ENCODE measurements at regions not wholly inside any gene's neighbourhood (a gene's known extent, or its start where the extent isn't known, plus 50 kb on each side); places are given as distances from the start of the nearest gene placed in this dataset.

- Histone ChIP-seq H4K8ac (ENCODE audit: low read depth, low read length) (no peak overlapping the region), H2BK5ac (ENCODE audit: low read depth, low read length, poor library complexity) (no peak overlapping the region), H3K27me3 (ENCODE audit: insufficient read depth, low read length) (no peaks in the 10 kb centered on the region), H3K9ac (ENCODE audit: low read length) (no peak overlapping the region), H3K9me3 (ENCODE audit: insufficient read depth, low read depth, low read length) (peaks cover 6% of the 10 kb centered on the region), H3K14ac (ENCODE audit: low read length) (no peak overlapping the region), H3K4me2 (ENCODE audit: low read length) (no peak overlapping the region), H3K4me3 (ENCODE audit: low read depth, low read length) (no peak overlapping the region), H4K91ac (ENCODE audit: low read depth, low read length) (no peak overlapping the region), H2BK120ac (ENCODE audit: insufficient read depth, low read length, poor library complexity) (no peak overlapping the region), H4K12ac (ENCODE audit: low read depth, low read length) (no peak overlapping the region), H3K79me2 (ENCODE audit: control insufficient read depth, insufficient read depth, low read length, poor library complexity) (no peaks in the 10 kb centered on the region), H3K18ac (ENCODE audit: low read length) (no peak overlapping the region), H3K36me3 (ENCODE audit: control insufficient read depth in 1 of 2, insufficient read depth in 2 of 2, low read length in 2 of 2) (no peaks in the 10 kb centered on the region), H3K4me1 (ENCODE audit: control insufficient read depth in 1 of 2, insufficient read depth in 2 of 2, low read length in 2 of 2) (peaks cover 0 to 2% of the 10 kb centered on the region in 2 experiments), H3K23ac (ENCODE audit: low read length) (no peak overlapping the region), H3K79me1 (ENCODE audit: low read length) (no peaks in the 10 kb centered on the region), H2AFZ (ENCODE audit: insufficient read depth, low read length, poor library complexity) (no peak overlapping the region), H2AK5ac (ENCODE audit: low read length) (no peak overlapping the region), H3K27ac (ENCODE audit: low read depth, low read length) (no peak overlapping the region), H3K4ac (ENCODE audit: low read depth, low read length) (no peak overlapping the region), H2BK12ac (ENCODE audit: low read length) (no peak overlapping the region)
- no peak for DNase-seq
- no CpG with 5 or more reads among the region's 1 CpG for WGBS (ENCODE audit: extremely low coverage, insufficient coverage, insufficient read length)
These were observed 94.4 kb upstream of the IMPG1 start for GRCh38 chr6:76166874-76167273.

DNA sequence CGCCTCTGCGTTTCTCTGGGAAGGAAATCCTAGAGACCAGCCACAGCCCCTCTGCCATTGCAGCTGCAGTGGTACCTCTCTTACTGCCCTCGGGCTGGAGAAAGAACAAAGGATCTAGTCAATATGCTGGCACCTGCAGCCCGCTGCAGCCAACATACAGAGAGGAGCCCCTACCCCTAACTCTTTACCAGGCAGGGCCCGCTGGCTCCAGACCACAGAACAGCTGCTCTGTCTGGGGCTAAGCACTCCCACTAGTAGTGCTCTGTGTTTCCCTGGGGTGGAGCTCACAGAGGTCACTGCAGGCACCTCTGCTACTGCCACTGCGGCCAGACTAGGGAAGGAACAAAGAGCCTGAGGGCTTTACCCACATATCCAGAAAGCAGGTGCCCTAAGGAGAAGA, 93.8 kb upstream of the IMPG1 start:
- Histone ChIP-seq H3K4me2 (ENCODE audit: low read length) (no peak overlapping the region), H3K23ac (ENCODE audit: low read length) (no peak overlapping the region), H3K4ac (ENCODE audit: low read depth, low read length) (no peak overlapping the region), H3K14ac (ENCODE audit: low read length) (no peak overlapping the region), H3K9ac (ENCODE audit: low read length) (no peak overlapping the region), H4K12ac (ENCODE audit: low read depth, low read length) (no peak overlapping the region), H3K9me3 (ENCODE audit: insufficient read depth, low read depth, low read length) (peaks cover 6% of the 10 kb centered on the region), H2AK5ac (ENCODE audit: low read length) (no peak overlapping the region), H3K27ac (ENCODE audit: low read depth, low read length) (no peak overlapping the region), H2BK12ac (ENCODE audit: low read length) (no peak overlapping the region), H2BK5ac (ENCODE audit: low read depth, low read length, poor library complexity) (no peak overlapping the region), H3K36me3 (ENCODE audit: control insufficient read depth in 1 of 2, insufficient read depth in 2 of 2, low read length in 2 of 2) (no peaks in the 10 kb centered on the region), H2BK120ac (ENCODE audit: insufficient read depth, low read length, poor library complexity) (no peak overlapping the region), H3K27me3 (ENCODE audit: insufficient read depth, low read length) (no peaks in the 10 kb centered on the region), H3K18ac (ENCODE audit: low read length) (no peak overlapping the region), H4K91ac (ENCODE audit: low read depth, low read length) (no peak overlapping the region), H3K79me2 (ENCODE audit: control insufficient read depth, insufficient read depth, low read length, poor library complexity) (no peaks in the 10 kb centered on the region), H3K4me1 (ENCODE audit: control insufficient read depth in 1 of 2, insufficient read depth in 2 of 2, low read length in 2 of 2) (peaks cover 0 to 2% of the 10 kb centered on the region in 2 experiments), H3K79me1 (ENCODE audit: low read length) (no peaks in the 10 kb centered on the region), H2AFZ (ENCODE audit: insufficient read depth, low read length, poor library complexity) (no peak overlapping the region), H4K8ac (ENCODE audit: low read depth, low read length) (no peak overlapping the region), H3K4me3 (ENCODE audit: low read depth, low read length) (no peak overlapping the region)
- DNase-seq: peak; percentile 27 to 55
- WGBS (ENCODE audit: extremely low coverage, insufficient coverage, insufficient read length): no CpG with 5 or more reads among the region's 6 CpGs

DNA sequence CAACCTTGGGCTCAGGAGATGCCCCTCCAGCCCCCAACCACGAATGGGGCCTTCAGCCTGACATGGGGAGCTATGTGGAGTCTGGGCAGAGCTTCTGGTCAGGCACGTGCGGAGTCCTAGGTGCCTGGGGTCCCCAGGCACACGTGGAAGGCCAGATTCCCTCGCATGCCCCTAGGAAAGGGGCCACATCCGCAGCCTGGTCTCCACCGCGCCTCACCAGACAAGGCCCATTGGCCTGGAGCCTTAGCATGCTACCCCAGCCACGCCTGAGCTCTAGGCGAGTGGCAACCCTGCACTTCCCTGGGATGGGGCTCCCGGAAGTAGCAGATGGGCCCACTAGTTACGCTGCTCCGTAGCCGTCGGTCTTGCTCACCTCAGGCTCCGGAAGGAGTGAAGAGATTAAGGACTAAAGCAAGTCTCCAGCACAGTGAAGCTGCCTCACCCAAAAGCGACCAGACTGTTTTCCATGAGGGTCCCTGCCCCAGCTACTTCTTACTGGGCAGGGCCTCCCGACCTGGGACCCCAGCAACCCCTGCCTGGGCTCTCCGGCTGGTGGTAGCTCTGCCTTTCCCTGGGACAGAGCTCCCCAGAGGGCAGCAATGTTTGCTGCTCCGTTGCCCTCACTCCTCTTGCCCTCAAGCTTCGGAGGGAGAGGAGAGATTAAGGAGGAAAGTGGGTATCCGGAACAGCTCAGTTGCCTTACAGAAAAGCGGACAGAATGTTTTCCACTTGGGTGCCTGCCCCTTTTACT, 93.2 kb upstream of the IMPG1 start:
- H2AFZ ChIP-seq (ENCODE audit: insufficient read depth, low read length, poor library complexity): no peak overlapping the region
- peaks cover 6% of the 10 kb centered on the region for H3K9me3 ChIP-seq (ENCODE audit: insufficient read depth, low read depth, low read length)
- H4K91ac ChIP-seq (ENCODE audit: low read depth, low read length): no peak overlapping the region
- no CpG with 5 or more reads among the region's 23 CpGs for WGBS (ENCODE audit: extremely low coverage, insufficient coverage, insufficient read length)
- H3K4me3 ChIP-seq (ENCODE audit: low read depth, low read length): no peak overlapping the region
- H3K14ac ChIP-seq (ENCODE audit: low read length): no peak overlapping the region
- H2BK12ac ChIP-seq (ENCODE audit: low read length): no peak overlapping the region
- H2AK5ac ChIP-seq (ENCODE audit: low read length): no peak overlapping the region
- H3K27ac ChIP-seq (ENCODE audit: low read depth, low read length): no peak overlapping the region
- H3K9ac ChIP-seq (ENCODE audit: low read length): no peak overlapping the region
- H3K36me3 ChIP-seq (ENCODE audit: control insufficient read depth in 1 of 2, insufficient read depth in 2 of 2, low read length in 2 of 2): no peaks in the 10 kb centered on the region
- H3K4me2 ChIP-seq (ENCODE audit: low read length): no peak overlapping the region
- H3K79me1 ChIP-seq (ENCODE audit: low read length): no peaks in the 10 kb centered on the region
- no peak overlapping the region for H2BK120ac ChIP-seq (ENCODE audit: insufficient read depth, low read length, poor library complexity)
- peaks cover 0 to 2% of the 10 kb centered on the region in 2 experiments for H3K4me1 ChIP-seq (ENCODE audit: control insufficient read depth in 1 of 2, insufficient read depth in 2 of 2, low read length in 2 of 2)
- H4K12ac ChIP-seq (ENCODE audit: low read depth, low read length): no peak overlapping the region
- no peak overlapping the region for H3K18ac ChIP-seq (ENCODE audit: low read length)
- H3K79me2 ChIP-seq (ENCODE audit: control insufficient read depth, insufficient read depth, low read length, poor library complexity): no peaks in the 10 kb centered on the region
- H2BK5ac ChIP-seq (ENCODE audit: low read depth, low read length, poor library complexity): no peak overlapping the region
- DNase-seq: no peak
- H3K23ac ChIP-seq (ENCODE audit: low read length): no peak overlapping the region
- no peak overlapping the region for H3K4ac ChIP-seq (ENCODE audit: low read depth, low read length)
- no peak overlapping the region for H4K8ac ChIP-seq (ENCODE audit: low read depth, low read length)
- no peaks in the 10 kb centered on the region for H3K27me3 ChIP-seq (ENCODE audit: insufficient read depth, low read length)

DNA sequence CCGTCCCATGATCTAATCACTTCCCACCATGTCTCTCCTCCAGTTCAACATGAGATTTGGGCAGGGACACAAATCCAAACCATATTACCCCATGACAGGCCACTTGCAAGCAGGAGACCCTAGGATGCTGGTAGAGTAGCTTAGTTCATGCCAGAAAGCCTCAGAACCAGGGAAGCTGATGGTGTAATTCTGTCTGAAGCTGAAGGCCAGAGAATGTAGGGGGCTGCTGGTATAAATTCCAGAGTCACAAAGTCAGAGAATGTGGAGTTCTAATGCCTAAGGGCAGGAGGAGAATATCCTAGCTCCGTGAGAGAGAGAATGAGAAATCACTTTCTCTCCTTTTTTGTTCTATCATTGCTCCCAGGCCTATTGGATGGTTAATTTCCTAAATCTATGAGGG, 90.3 kb upstream of the IMPG1 start:
- Histone ChIP-seq H3K36me3 (ENCODE audit: control insufficient read depth in 1 of 2, insufficient read depth in 2 of 2, low read length in 2 of 2) (no peaks in the 10 kb centered on the region), H2BK5ac (ENCODE audit: low read depth, low read length, poor library complexity) (no peak overlapping the region), H3K79me2 (ENCODE audit: control insufficient read depth, insufficient read depth, low read length, poor library complexity) (no peaks in the 10 kb centered on the region), H2BK120ac (ENCODE audit: insufficient read depth, low read length, poor library complexity) (no peak overlapping the region), H3K4me3 (ENCODE audit: low read depth, low read length) (no peak overlapping the region), H3K4me1 (ENCODE audit: control insufficient read depth in 1 of 2, insufficient read depth in 2 of 2, low read length in 2 of 2) (peaks cover 0 to 2% of the 10 kb centered on the region in 2 experiments), H2AK5ac (ENCODE audit: low read length) (no peak overlapping the region), H4K91ac (ENCODE audit: low read depth, low read length) (no peak overlapping the region), H3K9me3 (ENCODE audit: insufficient read depth, low read depth, low read length) (peaks cover 6% of the 10 kb centered on the region), H3K23ac (ENCODE audit: low read length) (no peak overlapping the region), H2BK12ac (ENCODE audit: low read length) (no peak overlapping the region), H2AFZ (ENCODE audit: insufficient read depth, low read length, poor library complexity) (no peak overlapping the region), H3K9ac (ENCODE audit: low read length) (no peak overlapping the region), H3K14ac (ENCODE audit: low read length) (no peak overlapping the region), H4K12ac (ENCODE audit: low read depth, low read length) (no peak overlapping the region), H3K27me3 (ENCODE audit: insufficient read depth, low read length) (no peaks in the 10 kb centered on the region), H3K4ac (ENCODE audit: low read depth, low read length) (no peak overlapping the region), H3K27ac (ENCODE audit: low read depth, low read length) (no peak overlapping the region), H4K8ac (ENCODE audit: low read depth, low read length) (no peak overlapping the region), H3K4me2 (ENCODE audit: low read length) (no peak overlapping the region), H3K79me1 (ENCODE audit: low read length) (no peaks in the 10 kb centered on the region), H3K18ac (ENCODE audit: low read length) (no peak overlapping the region)
- no CpG with 5 or more reads among the region's 2 CpGs for WGBS (ENCODE audit: extremely low coverage, insufficient coverage, insufficient read length)
- peak; percentile 69 to 81 for DNase-seq
